ENCODE measurements at regions not wholly inside any gene's neighbourhood (a gene's known extent, or its start where the extent isn't known, plus 50 kb on each side); places are given as distances from the start of the nearest gene placed in this dataset.

- TF ChIP-seq CTCF (IDR thresholded peaks at IDR 0.05) (no peak), POLR2A (IDR thresholded peaks at IDR 0.05) (no peak)
Observed at GRCh38 chr22:48653929-48654328, 1173.7 kb downstream of the BRD1 start.

Measured in heart left ventricle (tissue), 13 donors.